GM19455 (cell line): ENCODE measurements at regions not wholly inside any gene's neighbourhood (a gene's known extent, or its start where the extent isn't known, plus 50 kb on each side); places are given as distances from the start of the nearest gene placed in this dataset.

ENCODE experiments used
- ATAC-seq: cut with Tn5 transposase; IDR thresholded peaks from one replicate; pipeline ENCODE4 v1.9.1; 2021; ENCODE audit not compliant: unreplicated experiment

DNA sequence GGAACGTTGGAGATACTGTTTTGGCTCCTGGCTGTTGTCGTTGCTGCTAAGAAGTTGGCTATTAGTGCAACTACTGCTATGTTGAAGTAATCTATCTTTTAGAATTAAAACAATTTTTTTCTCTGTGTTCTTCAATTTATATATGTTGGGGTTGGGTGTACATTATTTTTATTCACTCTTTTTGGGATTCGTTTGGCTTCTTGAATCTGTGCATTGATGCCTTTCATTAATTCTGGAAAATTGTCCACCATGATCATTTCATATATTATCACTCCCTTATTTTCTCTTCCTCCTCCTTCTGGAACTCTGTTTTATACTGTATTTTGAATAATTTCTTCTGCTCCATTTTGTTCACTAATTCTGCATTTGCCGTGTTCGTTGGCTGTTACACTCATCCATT is 199.5 kb upstream of the PLET1 start:
- ATAC-seq: no peak

DNA sequence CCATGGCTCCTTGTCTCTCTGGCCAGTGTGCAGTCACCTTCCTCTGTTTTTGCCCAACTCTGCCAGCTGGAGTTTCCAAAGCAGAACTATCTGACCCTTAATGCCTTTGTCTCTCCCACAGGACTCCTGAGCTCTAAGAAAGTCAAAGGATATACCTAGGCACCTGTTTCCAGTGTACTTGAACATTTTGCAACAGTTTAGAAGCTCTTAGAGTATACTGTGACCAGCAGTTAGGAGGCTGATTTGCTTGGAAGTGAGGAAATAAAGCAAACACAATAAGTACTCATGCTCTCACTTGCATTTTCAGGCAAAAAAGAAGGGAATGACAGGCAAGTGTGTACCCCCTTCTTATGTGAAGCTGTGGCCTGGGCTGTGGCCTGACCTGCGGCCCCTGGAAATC is 204.3 kb upstream of the PLET1 start:
- no peak for ATAC-seq

DNA sequence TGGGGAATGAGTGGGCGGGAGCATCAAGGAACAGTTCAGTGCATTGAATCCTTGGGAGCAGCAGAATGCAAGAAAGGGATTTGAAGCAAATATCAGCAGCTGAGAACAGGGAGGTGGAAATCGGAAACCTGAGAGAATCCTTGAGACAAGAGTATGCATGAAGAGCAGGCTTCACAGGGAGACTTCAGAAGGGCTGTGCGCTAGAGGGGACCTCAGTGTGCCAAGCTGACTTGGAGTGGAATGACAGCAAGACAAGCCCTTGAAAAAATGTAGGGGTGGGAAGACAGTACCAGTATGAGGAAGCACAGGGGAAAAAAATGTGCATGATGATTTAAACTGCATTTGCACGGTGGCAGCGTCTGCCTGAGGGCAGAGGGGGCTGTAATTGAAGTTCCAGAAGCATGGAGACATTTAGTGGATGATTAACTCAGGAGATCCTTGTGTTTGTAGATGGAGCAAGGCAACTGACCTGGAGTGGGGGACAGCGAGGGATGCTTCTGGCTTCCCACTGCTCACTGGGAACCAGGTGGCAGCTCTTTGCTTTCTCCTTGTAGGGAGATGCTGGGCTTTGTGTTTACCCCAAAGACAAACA is 204.9 kb upstream of the PLET1 start:
- ATAC-seq: no peak

DNA sequence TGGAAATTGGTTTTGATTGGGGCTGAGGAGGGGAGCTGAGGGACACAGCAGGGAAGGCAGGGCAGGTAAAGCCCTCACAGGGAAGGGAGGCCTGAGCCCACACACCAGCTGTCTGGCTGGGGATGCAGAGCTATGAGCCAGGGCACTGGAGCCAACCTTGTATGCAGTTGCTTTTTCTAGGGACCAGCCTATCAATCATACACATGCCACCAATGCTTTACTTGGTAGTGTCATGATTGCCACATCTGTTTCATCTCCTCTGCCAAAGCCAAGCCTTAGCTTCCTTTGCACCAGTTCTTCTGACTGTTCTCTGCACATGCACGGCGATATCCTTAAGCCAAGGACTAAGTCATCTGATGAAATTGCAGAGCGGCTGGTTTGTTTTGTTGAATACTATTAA is 207.1 kb upstream of the PLET1 start:
- no peak for ATAC-seq

DNA sequence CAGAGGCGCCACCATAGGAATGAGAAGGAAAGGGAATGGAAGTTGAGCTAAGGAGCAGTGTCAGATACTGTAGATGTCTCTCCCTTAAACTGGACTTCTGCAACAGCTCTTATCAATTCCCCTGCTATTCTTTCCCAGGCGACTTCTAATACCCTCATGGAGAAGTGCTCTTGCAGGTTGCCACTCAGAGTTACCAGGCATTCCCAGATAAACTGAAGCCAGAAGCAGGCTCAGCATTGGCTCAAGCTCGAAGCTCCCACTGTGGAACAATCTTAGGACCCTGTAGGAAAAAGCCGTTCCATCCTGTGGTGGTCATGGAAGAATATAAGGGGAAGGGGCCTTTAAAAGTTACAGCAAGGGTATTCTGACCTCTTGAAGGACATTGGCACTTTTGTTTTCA is 208.7 kb upstream of the PLET1 start:
- no peak for ATAC-seq

DNA sequence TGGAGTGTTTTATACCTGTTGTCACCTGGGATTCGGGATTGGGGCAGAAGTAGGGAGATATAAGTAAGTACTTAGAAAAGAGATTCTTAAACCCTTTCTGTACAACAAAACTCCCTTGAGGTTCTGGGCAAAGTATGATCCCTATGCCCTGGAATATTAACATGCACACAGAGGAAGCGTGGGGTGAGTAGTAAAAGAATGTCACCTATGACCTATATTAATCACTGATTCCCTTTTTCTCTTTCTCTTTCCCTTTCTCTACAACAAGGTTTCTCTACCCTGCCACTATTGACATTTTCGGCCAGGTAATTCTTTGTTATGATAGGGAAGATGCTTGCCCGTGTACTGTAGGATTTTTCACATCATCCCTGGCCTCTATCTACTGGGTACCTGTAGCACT is 209.7 kb upstream of the PLET1 start:
- ATAC-seq: no peak

DNA sequence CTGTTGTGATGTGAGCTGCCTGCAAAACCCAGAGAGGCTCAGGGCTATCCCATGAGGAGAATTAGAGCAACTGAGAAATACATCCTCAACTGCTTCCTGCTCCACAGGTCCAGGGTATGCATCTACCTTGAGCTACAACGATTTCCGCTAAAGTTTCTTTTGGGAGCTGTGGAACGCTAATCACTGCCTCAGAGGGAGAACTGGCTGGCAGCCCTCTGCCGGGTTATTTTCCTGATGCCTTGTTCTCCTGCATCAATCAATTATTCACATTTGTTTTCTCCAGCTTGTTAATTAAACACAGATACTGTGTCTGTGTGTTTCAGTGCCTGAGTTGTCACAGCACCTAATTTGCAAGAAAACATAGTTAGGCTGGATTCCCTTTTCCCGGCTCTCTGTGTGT is 211.1 kb upstream of the PLET1 start:
- ATAC-seq: no peak

DNA sequence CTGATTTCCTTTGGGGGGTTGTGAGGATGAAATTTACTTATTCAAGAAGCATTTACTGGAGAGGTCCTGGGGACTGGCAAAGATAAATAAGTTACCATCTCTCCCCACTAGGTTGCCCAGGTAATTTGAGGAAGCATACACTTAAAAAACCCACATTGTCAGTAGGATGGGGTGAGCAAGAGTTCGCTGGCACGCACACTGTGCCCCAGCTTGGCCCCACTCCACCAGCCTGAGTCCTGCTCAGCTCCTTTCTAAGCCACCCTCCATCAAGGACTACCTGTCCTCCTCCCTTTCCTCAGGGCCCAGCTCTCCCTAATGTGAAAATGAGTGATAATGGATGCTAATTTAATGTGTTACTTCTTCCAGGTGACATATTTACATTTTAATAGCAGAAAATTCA is 216.5 kb upstream of the PLET1 start:
- no peak for ATAC-seq

DNA sequence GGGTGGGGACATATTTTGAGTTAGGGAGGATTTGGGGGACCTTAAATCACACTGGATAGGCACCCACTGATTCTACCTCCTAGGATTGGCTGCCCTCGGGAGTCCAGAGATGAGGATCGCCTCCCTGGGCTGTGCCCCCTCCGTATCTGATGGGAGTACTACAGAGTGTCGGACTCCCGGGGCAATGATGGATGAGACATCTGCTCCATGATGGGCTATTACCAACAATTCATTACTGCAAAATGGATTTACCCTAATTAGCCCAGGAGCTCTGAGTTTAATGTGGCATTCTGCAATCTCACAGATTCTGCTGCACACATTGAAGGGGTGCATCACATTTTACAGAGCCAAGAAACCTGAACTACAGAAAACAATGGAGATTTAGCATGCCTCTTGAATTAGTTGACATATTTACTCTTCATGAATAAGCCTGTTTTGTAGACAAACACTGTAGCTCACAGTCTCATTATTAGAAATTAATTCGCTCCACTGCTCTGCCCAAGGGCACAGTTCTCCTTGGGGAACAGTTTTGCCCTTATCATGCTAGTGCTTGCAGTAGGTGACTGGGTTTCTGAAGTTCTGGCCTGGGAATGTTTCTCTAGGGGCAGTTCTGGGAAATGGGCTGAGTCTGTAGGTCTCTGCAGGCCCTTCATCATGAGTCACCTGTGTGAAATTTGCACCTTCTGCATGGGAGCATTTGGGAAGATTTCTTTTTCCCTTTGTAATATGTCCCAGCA is 217.1 kb upstream of the PLET1 start:
- ATAC-seq: no peak

DNA sequence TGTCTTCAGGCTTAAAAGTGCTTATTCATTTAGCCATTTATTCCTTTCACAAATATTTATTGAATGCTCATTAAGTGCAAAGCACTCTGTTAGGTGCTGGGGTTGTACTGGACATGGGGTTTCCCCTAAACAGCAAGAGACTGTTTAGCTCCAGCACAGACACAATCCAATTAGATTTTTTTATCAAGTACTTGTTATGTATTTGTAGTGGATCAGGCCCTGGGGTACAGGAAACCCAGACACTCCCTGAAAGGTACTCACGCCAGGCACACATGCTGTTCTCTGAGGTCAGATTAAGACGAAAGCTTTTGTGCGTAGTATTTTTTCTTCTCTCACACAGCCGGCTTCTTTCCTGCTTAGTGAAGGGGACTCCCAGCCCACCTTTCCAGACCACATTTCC is 218.1 kb upstream of the PLET1 start:
- ATAC-seq: no peak

DNA sequence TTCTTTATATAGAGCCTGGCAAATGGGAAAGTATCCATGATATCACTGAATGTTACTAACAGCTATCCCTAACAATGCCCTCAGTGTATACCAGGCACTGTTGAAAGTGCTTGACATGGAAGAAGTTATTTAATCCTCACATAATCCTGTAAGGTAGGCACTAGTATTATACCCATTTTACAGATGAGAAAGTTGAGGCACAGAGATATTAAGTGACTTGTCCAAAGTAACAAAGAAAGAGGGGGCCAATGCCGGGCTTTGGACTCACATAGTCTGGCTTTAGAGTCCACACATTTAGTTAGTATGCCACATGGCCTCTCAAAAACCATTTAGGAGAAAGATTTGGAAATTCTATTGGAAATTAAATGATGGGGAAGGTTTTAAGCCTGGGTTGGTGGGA is 220.8 kb upstream of the PLET1 start:
- no peak for ATAC-seq

DNA sequence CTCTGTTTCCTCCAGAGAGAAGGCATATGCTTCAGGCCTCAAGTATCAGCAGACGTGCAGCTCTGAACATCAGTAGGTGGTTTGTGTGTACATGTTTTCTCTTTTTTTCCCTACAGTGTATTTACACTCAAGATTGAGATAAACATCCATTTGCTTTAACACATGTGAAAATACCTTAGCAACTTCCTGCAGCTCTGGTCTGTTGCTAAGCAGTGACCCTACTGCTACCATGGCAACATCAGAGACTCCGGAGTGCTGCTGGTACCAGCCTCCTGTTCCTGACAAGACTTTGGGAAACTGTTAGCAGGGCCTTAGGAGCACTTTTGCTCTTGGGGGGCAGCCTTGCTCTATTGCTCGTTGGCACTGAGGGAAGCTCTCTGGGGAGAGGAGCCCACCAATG is 221.2 kb upstream of the PLET1 start:
- no peak for ATAC-seq

DNA sequence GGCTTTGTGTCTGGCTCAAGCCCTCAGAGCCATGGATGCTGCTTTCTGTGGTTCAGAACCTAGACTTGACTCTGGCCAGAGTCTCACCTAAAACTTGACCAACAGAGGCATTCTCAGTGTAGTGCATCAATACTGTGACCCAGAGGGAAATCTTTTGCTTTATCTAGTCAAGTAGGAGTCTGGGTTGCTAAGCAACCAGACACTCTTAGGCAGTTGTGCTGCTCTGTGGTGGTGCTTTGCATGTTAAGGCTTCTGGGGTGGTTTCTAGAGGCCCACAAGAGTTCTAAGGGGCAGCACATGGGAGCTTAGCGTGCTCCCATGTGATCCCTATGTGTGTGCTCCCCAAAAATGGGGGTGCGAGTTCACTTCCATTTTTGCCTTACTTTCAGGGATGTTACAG is 224.6 kb upstream of the PLET1 start:
- no peak for ATAC-seq

DNA sequence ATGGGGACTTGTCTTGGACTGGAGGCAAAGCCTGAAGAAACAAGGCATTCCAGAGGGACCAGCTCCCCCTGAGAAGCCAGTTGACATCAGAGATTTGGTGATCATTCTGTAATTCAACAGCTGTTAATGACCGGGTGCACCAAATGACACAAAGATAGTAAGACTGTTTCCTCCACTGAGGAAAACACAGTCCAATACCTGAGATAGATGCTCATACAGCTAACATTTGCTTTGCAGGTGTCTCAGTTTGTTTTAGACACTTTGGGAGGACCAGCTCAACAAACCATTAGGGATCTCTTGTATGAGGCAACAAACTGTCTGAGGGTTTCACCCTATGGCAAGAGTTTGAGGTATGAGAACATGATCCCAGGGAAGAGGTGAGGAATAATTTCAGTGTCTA is 237.2 kb upstream of the PLET1 start:
- ATAC-seq: no peak

DNA sequence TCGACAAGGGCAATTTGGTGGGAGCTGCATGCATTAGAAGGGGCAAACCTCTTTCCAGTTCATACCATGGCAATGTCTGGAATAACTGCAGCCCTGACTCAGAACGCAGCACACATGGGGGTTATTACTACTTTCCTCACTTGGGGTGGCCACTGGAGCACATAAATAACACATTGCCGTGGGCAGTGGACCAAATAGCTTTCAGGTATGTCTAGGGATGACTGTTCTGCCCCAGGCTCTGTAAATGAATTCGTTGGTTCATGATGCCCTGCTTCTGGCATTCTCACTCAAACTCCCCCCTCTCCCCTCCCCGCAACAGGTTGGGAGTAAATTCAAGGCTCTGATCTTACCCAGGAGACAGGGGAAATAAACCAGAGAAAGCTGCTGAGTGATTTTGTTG is 238.0 kb upstream of the PLET1 start:
- ATAC-seq: no peak

DNA sequence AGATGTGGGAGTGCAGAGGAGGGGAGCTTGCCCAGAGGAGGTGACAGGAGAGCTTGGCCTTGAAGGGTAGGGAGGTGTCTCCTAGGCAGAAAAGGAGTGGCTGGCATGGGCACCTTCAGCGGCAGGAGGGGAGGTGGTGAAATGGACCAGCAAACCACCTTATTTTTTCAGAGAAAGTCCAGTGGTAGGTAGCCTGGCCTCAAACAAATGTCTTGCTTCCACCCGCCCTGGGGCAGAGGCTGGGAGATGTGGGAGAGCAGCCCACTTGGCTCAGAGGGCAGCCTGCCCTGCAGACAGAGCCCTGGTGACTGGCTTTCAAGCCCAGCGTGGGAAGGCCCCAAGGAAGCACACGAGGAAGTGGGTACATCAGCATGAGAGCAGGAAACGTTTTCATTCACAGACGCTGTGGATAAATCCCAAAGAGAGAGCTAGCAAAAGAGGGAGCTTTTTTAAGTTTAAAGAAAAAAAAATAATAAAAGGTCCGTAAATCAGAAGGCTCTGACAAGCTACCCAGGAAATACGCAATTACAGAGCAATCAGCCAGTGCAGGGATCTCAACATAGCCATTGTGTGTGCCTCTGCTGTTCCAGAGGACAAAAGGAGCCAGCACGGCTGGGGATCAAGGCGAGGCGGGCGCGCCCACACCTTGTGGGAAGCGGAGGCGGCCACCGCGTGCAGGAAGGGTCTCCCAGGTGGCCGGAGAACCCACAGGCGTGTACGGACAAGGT is 238.7 kb upstream of the PLET1 start:
- no peak for ATAC-seq

DNA sequence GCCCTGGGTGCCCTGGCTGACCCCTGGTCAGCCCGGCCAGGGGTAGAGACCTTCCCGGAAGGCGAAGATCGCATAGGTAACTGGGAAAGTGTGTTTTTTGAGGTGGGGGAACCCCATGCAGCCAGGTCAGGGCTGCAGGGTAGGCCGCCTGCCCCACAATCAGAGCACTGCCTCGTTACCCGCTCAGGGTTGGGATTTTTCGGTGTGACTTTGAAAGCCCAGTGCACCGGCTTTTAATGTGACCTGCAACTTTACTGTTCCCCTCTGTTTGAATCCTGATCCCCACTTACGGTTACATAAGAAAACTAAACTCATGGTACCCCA is 239.2 kb upstream of the PLET1 start:
- ATAC-seq: no peak

DNA sequence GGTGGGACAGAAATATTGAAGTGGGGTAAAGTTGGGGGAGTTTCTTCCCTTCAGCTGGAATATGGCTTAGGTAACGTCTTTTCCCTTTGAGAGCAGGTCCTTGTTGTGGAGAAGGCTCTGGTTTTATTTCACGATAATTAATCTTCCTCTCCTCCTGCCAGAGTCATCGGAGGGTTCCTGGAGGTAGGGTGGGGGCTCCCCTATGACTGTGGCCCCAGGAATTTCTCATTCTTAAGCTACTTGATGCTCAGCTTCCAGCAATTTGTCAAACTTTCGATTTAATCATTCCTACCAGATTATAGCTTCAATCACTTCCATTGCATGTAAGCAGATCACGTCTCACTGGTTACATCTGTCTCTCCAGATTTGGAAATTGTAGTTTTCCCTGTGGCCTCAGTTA is 242.8 kb upstream of the PLET1 start:
- ATAC-seq: no peak

DNA sequence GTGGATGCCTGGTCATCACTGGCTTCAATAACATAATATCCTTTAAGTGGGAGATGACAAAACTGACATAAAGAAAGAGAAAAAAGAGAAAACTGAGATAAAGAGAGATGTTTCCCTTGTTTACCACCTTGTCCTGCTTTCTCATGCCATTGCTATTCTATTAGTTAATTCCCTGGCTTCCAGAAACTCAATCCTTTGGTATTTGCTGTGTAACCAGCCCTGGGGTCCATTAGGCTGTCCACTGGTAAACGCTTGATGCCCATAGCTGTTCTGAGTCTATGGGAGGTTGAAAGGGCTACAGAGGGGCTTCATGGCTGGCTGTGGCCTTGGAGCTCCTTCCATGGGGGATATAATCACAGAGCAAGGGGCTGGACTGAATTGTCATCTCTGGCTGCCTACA is 243.4 kb upstream of the PLET1 start:
- no peak for ATAC-seq

DNA sequence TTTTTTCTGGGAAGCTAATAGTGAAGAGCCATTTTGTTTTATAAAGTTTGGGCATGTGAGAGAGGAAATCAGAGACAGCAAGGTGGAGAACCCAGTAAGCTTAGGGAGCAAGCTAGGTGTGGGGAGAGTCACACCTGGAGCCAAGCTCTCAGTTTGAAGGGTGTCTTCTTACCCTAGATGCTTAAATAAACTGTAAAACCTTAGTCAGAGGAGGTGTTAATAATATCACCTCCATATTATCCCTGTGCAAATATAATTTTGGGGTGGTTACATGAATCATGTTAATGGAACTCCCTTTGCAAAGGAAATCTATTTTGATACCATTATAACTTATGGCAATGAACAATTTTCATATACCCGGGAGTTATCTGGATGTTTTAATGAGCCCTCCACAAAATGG is 246.2 kb upstream of the PLET1 start:
- no peak for ATAC-seq

DNA sequence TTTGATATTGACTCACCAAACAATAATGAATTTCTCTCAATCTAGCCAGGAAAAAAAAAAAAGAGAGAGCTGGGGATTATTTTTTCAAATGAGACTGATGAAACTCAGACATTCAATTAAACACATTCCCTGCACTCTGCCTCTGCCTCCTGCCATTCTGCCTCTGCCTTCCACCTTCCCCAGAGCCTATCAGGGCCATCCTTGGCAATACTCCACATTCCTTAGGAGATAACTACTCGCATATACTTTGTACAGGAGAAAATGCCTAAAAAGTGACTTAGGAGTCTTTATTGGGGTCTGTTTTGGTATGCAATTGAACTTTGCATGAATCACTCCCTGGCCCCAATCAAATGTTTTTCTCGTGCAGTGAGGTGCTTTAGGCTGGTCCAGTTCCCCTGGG is 246.6 kb upstream of the PLET1 start:
- ATAC-seq: no peak

DNA sequence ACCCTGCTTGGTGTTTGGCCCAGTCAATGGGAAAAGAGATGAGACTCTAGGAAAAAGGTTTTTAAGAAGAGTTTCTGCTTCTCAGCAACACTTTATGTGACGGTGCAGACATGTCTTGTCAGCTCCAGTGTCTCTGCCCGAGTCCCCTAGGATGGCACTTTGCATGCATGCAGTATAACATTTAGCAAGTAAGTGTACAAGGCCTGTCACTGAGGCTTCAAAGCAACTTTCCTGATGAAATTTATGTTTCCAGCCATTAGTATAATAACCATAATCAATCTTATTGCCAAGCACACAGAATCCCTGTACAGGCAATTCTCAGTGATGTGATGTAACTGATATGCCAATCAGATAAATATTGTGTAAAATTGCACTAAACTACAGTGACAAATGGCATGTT is 248.1 kb upstream of the PLET1 start:
- ATAC-seq: no peak

DNA sequence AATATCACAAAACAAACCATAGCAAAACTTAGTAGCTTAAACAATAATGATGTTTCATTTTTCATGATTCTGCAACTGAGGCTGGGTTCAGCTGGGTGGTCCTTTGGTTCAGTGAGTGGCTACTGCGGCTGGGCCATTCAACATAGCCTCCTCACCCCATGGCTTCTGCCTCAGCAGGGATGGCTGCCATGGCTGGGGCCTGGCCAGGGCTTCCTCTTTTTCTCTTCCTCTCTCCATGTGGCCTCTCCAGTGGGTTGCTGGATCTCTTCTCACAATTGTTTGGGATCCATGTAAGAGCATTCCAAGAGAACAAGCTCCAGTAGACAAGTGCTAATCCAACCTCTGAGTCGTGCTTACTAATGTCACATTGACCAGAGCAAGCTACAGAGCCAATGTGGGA is 248.6 kb upstream of the PLET1 start:
- ATAC-seq: no peak
